ENCODE measurements at regions not wholly inside any gene's neighbourhood (a gene's known extent, or its start where the extent isn't known, plus 50 kb on each side); places are given as distances from the start of the nearest gene placed in this dataset.
A peak's percentile ranks its signal among the peaks of the same experiment; 100 is the strongest.
"Not testable (repeated sequence)": the region's sequence is repeated elsewhere in the genome, so short reads cannot be mapped to it uniquely, and the experiment has no call there.

- DNase-seq = peak; percentile 88
Measured at GRCh38 chr21:10325546-10325945, 195.8 kb upstream of the TPTE start.

GRCh38 chr21:10326146-10326545 lies 195.2 kb upstream of the TPTE start:
- DNase-seq = not testable (repeated sequence)

GRCh38 chr21:10328646-10329045 lies 192.7 kb upstream of the TPTE start:
- DNase-seq = not testable (repeated sequence)

GRCh38 chr21:10330641-10331119 lies 190.7 kb upstream of the TPTE start:
- not testable (repeated sequence) for DNase-seq

- not testable (repeated sequence) for DNase-seq
Measured at GRCh38 chr21:10331134-10331533, 190.2 kb upstream of the TPTE start.

GRCh38 chr21:10332935-10333334 lies 188.4 kb upstream of the TPTE start:
- DNase-seq = not testable (repeated sequence)

- DNase-seq = not testable (repeated sequence)
Measured at GRCh38 chr21:10334391-10334790, 187.0 kb upstream of the TPTE start.

GRCh38 chr21:10342261-10342956 lies 179.0 kb upstream of the TPTE start:
- not testable (repeated sequence) for DNase-seq

GRCh38 chr21:10343146-10343935 lies 178.0 kb upstream of the TPTE start:
- not testable (repeated sequence) for DNase-seq

- not testable (repeated sequence) for DNase-seq
Measured at GRCh38 chr21:10344266-10344665, 177.1 kb upstream of the TPTE start.

GRCh38 chr21:10345178-10345612 lies 176.2 kb upstream of the TPTE start:
- DNase-seq = not testable (repeated sequence)

- DNase-seq = not testable (repeated sequence)
Measured at GRCh38 chr21:10346249-10346648, 175.1 kb upstream of the TPTE start.

GRCh38 chr21:10346933-10347615 lies 174.3 kb upstream of the TPTE start:
- not testable (repeated sequence) for DNase-seq

GRCh38 chr21:10347675-10348074 lies 173.7 kb upstream of the TPTE start:
- DNase-seq = not testable (repeated sequence)

- not testable (repeated sequence) for DNase-seq
Measured at GRCh38 chr21:10348150-10348549, 173.2 kb upstream of the TPTE start.

GRCh38 chr21:10354851-10355578 lies 166.4 kb upstream of the TPTE start:
- DNase-seq = not testable (repeated sequence)

- DNase-seq = not testable (repeated sequence)
Measured at GRCh38 chr21:10359120-10359519, 162.3 kb upstream of the TPTE start.

GRCh38 chr21:10359911-10360310 lies 161.5 kb upstream of the TPTE start:
- DNase-seq = not testable (repeated sequence)

GRCh38 chr21:10361214-10361736 lies 160.1 kb upstream of the TPTE start:
- DNase-seq = not testable (repeated sequence)

GRCh38 chr21:10362816-10363215 lies 158.6 kb upstream of the TPTE start:
- DNase-seq = not testable (repeated sequence)

GRCh38 chr21:10363321-10363720 lies 158.1 kb upstream of the TPTE start:
- not testable (repeated sequence) for DNase-seq

GRCh38 chr21:10366210-10366609 lies 155.2 kb upstream of the TPTE start:
- not testable (repeated sequence) for DNase-seq

Data from NCI-H226 (cell line).